ENCODE measurements at regions not wholly inside any gene's neighbourhood (a gene's known extent, or its start where the extent isn't known, plus 50 kb on each side); places are given as distances from the start of the nearest gene placed in this dataset.
"Not testable (repeated sequence)": the region's sequence is repeated elsewhere in the genome, so short reads cannot be mapped to it uniquely, and the experiment has no call there.

DNA sequence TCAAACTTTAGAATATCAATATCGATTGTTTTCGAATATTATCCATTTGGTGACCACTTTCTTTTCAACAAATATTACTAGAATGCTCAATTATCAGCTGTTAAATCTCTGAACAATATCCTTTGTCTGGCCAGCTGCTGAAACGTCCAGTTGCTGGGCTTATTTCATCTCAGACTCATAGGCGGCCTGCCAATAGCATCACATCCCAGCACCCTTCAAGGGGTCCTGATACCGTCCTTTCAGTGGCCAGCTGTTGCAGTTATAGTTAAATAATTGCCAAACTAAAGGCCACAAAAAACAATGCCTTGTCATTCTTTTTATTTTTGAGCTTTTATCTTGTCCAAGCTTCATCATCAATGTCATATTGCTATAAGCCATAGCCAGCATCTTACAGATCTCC lies 1006.8 kb upstream of the MANEA start:
- H3K4me3 ChIP-seq (ENCODE audit: low read length) = no peak overlapping the region
- no peak for DNase-seq (ENCODE audit: low read depth, low spot score)

DNA sequence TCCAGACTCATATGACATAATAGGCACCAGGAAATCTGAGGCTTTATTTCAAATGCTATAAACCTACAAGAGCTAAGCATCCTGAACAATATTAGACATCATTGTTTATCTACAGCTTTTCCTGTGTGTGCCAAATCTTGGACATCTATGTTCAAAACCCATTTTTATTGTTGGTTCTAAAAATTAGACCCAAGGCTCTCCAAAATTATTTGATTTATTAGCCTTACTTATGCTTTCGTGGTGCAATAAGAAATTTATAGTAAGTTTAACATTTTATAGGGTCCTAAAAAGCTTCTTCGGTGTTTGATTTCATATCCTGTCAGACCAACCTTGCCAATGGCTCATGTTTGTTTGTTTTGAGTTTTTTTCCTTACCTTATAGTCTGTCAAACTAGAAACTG lies 1014.5 kb upstream of the MANEA start:
- no peak overlapping the region for H3K4me3 ChIP-seq (ENCODE audit: low read length)
- no peak for DNase-seq (ENCODE audit: low read depth, low spot score)

DNA sequence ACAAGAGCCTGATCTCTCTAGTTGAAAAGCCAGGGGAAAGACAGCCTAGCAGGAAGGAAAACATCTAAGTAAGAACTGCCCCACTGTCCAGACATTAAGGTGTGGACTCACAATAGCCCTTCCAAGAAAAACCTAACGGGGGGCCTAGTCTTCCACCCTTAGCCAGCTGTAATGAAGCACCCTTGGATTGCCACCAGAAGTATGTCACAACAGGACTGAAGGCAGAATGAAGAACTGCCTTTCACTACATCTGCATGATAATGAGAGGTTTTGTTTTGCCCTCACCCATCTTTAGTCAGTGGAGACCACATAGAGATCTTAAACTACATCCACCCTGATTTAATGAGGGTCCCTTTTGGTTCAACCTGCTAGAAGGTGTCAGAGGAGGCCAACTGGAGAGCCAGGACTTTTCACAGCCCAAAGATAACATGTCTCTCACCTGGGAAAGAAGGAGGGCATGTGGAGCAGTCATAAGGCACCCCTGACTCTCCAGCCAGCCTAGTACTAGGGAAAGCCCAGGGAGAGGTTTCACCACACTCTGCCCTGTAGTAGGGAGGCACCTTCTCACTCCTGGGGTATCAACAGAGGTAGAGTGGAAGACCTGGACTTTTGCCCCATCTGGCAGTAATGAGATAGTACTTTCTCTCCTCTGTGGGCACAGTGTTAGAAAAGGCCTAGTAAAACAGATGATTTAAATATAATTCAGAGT lies 1017.4 kb upstream of the MANEA start:
- DNase-seq (ENCODE audit: low read depth, low spot score) = no peak

DNA sequence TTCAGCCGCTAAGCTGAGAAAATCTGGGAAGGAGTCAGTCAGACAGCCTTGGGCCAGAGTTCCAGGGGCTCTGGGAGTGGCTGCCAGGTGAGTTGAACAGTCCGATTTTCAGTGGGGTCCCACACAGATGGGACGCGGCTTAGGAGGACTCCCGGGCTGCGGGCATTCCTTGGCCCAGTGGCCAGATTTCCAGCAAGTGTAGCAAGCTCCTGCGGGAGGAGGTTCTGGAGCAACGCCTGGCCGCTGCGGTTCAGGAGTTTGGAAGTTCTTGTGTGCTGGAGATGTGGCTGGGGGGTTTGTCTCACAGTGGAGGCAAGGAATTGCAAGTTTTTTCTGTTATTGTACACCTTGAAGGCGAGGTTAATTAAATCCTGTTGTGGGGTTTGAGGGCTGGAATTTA lies 1020.1 kb upstream of the MANEA start:
- DNase-seq (ENCODE audit: low read depth, low spot score); H3K4me3 ChIP-seq (ENCODE audit: low read length): not testable (repeated sequence)

More for the DNA sequence above, 1017.4 kb upstream of the MANEA start:
- H3K4me3 ChIP-seq (ENCODE audit: low read length) = no peak overlapping the region

DNA sequence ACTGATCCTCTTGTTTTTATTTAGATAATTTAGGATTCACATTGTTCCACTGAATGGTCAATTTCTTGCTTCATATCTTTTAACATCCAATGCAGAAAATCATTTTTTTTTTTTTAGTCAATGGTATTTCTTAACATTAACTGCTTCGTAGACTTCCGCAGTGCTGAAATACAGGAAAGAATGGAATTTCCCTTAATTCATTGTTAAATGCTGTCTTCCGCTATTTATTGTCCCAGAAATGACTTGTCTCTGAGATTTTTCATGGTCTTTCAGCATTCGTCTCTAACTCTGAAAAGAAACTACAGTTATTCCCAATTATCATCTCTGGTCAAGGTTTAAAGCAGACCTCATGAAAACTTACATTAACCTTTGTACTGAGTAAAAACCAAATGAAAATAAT lies 1029.1 kb upstream of the MANEA start:
- no peak for DNase-seq (ENCODE audit: low read depth, low spot score)
- H3K4me3 ChIP-seq (ENCODE audit: low read length) = no peak overlapping the region

DNA sequence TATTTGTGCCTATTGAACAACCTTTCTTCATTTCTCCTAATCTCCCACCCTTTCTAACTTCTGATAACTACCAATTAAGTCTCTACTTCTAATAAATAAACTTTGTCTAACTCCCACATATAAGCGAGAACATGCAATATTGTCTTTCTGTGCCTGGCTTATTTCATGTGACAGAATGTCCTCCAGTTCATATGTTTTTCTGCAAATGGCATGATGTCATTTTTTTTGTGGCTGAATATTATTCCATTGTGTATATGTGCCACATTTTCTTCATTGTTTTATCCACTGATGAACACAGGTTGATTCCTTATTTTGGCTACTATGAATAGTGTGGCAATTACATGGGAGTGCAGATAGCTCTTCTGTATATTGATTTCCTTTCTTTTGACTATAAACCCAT lies 1041.5 kb upstream of the MANEA start:
- no peak for DNase-seq (ENCODE audit: low read depth, low spot score)
- H3K4me3 ChIP-seq (ENCODE audit: low read length) = no peak overlapping the region

DNA sequence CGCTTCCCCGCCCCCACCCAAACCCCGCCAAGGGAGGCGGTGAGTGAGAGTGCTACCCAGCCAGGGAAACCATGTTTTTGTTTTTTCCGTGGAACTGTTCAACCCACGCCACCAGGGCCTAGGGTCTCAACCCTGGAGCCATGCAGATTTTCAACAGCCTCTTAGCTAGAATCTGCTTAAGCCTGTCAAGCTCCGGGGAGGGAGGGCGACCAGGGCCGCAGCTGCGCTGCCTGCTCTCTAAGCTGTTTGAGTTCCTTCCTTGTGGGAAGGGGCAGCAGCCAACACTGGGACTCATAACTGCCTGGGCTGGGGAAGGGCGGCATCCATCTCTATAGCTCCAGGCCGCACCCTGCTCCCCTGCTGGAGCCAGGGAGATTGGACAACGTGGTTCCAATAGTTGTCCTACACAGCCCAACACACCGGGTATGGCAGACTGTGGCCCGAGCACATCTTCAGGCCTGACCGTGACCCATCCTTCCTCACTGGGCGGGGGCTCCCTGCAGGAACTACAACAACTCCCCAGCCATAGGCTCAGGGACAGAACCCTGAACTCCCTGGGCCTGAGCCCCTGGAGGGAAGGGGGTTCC lies 1065.7 kb upstream of the MANEA start:
- no peak overlapping the region for H3K4me3 ChIP-seq (ENCODE audit: low read length)

DNA sequence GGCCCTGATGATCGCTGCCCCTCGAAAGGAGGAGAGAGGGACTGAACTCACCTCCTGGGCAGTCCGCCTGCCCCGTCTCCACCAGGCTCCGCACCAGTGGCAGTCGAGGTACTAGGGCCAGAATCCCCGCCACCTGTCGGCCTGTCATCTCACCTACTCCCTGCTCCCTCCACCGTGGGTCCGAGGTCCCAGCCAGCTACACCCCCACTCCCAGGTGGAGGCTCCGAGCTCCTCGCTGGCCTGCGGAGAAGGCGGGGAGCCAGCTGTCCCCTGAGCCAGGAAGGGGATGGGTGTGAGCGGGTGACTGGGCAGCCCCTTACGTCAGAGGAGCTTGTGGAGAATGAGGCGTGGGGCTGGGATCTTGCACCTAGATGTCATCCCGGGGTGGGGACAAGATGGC lies 1066.5 kb upstream of the MANEA start:
- no peak overlapping the region for H3K4me3 ChIP-seq (ENCODE audit: low read length)
- DNase-seq (ENCODE audit: low read depth, low spot score) = no peak

More for the DNA sequence above, 1065.7 kb upstream of the MANEA start:
- no peak for DNase-seq (ENCODE audit: low read depth, low spot score)

DNA sequence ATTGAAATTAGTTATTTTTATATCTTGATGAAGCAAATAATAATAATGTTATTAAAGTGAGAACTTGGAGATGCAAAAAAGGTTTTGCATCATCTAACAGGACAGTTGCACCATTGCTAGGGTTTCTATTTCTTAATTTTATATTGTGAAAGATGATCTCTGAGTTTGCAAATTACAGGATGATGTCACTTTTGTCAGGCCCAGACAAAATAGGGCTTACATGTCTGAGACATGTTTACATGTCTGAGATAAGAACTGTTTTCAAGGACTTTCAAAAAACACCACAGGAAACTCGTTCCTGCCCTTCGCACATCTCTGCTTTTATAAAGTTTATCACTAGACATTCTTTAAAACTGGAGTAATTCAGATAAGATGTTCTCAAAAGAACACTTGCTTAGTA lies 1075.8 kb upstream of the MANEA start:
- no peak overlapping the region for H3K4me3 ChIP-seq (ENCODE audit: low read length)
- no peak for DNase-seq (ENCODE audit: low read depth, low spot score)

DNA sequence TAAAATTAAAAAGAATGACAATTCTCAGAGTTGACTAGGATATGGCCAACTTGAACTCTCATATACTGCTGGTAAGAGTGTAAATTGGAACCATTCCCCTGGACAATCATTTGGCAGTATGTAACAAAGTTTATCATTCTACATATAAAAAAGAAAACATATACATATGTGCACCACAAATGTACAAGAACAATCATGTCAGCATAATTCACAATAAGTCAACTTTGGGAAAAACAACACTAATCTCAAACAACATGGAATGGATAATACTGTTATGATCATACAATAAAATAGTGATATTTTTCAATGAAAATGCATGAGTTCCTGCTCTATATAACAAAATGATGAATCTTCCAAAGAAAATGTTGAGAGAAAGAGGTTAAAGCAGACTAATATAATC lies 1078.7 kb upstream of the EPHA7 start:
- no peak for DNase-seq (ENCODE audit: low read depth, low spot score)
- no peak overlapping the region for H3K4me3 ChIP-seq (ENCODE audit: low read length)

DNA sequence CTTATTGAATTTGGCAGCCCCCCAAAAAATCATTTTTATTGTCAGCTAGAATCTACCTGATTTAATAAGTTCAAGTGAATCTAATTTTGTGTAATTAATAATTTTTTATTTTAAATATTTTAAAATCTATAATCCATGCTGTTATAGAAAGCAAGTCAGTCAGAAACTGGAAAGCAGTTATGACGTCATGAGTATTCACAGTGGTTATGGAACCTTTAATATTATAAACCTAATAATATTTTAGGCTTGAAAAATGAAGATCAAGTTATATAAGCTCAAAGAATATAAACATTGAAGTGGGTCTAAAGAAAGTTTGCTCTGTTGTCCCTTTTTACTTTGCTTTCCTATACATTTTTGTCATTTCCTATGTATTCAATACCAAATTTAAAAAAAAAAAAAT lies 1075.1 kb upstream of the EPHA7 start:
- no peak for DNase-seq (ENCODE audit: low read depth, low spot score)
- H3K4me3 ChIP-seq (ENCODE audit: low read length) = no peak overlapping the region

DNA sequence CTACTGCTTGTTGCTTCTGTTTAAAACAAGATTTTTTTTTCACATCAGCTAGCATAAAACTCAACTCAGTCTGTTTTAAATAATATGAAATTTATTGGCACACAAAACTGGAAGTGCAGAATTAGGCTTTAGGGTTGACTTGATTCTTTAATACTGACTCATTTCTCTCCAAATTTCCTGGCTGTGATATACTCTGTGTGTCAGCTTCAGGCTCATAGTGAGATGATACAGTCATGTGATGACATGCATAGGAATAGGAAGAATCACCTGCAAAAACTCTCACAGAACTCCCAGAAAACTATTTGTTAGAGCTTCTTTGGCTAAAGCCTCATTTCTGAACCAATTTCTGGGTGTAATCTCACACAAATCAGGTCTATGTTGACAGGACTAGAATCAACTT lies 1068.0 kb upstream of the EPHA7 start:
- DNase-seq (ENCODE audit: low read depth, low spot score) = no peak

DNA sequence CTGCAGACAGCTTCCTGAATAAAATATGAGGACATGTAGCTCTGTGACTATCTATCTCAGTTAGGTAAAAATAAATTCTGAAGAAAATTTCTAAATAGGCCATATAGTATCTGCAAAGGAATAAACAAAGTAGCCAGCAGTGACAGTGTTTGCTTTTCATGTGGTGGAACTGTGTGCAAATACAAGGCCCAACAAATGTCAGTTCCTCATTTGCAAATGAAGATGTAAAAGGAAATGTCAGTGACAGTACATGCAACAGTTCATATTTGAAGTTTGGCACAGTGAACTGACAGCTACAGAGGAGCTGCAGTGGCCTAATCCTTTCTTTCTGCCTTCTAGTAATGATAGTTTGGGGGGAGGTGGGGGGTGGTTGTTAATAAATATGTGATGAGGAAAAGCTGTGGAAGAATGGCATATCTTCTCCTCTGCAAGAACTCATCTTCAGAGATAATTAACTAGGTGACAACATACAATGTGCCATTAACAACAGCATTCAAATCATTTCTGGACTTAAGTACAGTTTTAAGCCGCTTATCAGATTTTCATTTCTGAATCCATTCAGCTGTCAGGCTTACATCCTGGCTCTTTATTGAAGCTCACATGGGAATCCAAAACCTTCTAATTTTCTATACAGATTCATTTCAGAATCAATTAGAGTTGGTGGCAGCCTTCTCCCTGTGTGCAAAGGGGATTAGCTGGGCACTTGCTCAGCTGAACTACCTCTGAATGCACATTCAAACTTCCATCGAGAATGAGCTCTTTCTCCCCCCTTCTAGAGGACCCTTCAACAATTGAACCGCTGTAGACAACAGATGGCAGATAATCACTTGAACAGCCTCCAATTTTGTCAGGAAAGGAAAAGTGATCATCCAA lies 1059.0 kb upstream of the EPHA7 start:
- no peak for DNase-seq (ENCODE audit: low read depth, low spot score)
- H3K4me3 ChIP-seq (ENCODE audit: low read length) = no peak overlapping the region

More for the DNA sequence above, 1068.0 kb upstream of the EPHA7 start:
- no peak overlapping the region for H3K4me3 ChIP-seq (ENCODE audit: low read length)

DNA sequence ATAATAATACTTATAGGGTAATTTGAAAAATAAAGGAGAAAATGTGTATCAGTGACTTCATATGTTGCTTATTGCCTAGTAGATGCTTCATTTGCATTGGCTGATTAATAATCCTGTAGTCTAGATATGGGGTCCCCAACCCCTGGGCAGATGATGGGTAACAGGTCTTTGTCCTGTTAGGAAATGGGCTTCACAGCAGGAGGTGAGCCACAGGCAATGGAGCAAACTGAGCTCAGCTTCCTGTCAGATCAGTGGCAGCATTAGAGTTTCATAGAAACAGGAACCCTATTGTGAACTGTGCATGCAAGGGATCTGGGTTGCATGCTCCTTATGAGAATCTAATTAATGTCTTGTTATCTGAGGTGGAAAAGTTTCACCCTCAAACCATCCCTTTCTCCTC lies 1049.5 kb upstream of the EPHA7 start:
- H3K4me3 ChIP-seq (ENCODE audit: low read length) = no peak overlapping the region
- no peak for DNase-seq (ENCODE audit: low read depth, low spot score)

DNA sequence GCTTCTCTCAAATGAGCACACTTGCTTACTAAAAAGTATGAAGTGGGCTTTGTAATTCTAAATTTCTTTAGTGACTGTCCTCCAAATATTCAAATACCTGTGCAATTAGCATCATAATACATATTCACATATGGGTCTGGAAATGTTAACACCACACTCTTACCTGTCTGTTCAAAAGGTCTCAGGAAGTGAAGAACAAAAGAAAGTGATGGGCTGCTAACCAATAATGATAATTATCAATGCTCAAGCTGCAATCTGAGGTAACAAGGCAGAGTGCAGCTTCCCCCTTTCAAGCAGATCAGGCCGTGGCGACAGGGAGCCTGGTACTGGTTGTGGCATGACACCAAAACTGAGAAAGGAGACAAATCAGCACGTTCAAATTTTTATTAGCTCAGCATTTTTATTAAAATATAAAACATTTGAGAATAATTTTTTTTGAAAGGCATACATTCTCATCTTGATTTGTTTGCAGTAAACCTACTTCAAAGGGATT lies 1044.7 kb upstream of the EPHA7 start:
- H3K4me3 ChIP-seq (ENCODE audit: low read length) = no peak overlapping the region
- no peak for DNase-seq (ENCODE audit: low read depth, low spot score)

DNA sequence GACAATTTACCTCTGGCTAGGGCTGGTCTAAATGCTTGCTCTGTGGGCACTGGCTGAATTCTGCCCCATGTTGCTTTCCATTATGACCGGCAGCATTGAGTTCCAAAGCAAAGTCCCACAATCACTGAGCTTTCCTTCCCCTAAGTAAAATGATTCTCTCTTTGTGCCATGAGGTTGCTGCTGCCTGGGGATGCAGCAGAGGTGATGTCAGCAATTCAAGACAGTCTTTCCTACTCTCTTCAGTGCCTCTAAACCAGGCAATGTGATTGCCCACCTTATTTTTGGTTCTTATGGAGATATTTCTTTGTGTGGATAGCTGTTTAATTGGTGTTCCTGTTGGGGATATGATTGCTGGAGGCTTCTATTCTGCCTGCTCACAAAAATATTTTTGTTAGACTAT lies 1043.9 kb upstream of the EPHA7 start:
- no peak overlapping the region for H3K4me3 ChIP-seq (ENCODE audit: low read length)
- DNase-seq (ENCODE audit: low read depth, low spot score) = no peak

DNA sequence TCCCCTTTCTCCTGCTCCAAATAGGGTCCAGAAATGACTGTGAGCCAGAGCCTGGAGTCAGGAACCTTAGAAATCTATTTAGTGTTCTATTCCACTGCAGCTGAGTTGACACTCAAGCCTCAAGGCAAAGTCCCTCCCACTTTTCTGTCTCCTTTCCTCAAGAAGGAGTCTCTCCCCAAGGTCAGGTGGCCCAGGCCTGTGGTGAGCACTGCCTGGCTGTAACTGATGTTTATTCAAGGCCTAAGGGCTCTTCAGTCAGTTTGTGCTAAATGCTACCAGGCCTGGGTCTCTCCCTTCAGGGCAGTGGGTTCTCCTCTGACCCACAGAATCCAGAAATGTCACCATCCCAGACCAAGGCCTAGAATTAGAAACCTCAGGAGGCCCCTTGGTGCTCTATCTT lies 1042.9 kb upstream of the EPHA7 start:
- no peak overlapping the region for H3K4me3 ChIP-seq (ENCODE audit: low read length)
- no peak for DNase-seq (ENCODE audit: low read depth, low spot score)

DNA sequence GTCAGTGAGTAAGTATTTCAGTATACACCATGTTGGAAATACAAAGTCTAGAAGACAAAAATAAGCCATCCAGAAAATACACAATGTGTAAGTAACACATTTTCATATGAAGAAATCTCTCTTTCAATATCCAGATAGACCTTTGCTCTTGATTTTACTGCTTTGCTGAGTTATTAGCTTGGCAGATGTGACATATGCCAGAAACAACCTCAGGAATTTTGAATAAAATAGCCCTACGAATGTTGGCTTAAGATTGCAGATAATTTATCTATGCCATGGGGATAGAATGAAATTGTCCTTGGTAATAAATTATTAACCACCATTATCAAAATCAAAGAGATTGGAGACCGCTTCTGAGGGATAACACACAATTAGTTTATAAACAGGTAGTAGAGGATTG lies 1036.9 kb upstream of the EPHA7 start:
- H3K4me3 ChIP-seq (ENCODE audit: low read length) = no peak overlapping the region
- no peak for DNase-seq (ENCODE audit: low read depth, low spot score)

DNA sequence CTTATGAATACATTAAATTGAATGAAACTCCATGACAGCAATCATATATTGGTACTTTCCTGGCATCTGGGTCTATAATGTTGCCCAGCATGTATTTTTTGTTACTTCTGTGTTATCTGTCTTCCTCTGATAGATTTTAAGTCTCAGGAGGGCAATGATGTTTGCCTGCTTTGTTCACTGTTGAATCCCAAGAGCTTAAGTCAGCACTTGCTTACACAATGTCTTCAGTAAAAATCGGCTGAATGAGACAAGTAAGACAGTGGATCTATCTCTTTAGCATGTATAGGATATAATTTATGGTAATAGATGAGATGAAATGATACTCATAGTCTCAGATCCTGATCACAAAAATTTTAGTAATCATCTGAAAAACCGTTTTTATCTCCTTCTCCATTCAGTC lies 1034.9 kb upstream of the EPHA7 start:
- no peak for DNase-seq (ENCODE audit: low read depth, low spot score)
- H3K4me3 ChIP-seq (ENCODE audit: low read length) = no peak overlapping the region

DNA sequence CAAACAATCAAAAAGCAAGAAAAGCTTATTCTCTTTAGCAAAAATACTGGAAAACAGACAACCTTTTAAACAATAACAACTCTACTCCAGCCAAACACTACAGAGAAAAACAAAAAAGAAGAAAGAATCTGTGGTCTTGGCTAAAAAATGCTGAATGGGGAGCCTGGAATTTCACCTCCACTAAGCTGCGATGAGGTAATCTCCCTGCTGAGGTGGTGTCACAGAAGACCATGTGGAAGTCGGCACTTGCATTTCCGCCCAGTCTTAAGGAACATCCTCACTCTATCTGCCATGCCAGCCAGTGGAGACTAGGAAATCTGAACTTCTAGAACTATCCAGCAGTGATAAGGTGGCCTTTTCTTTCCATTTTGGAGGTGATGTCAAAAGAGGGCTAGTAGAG lies 1026.8 kb upstream of the EPHA7 start:
- H3K4me3 ChIP-seq (ENCODE audit: low read length) = no peak overlapping the region
- no peak for DNase-seq (ENCODE audit: low read depth, low spot score)
